H9 (cell line): ENCODE measurements at regions not wholly inside any gene's neighbourhood (a gene's known extent, or its start where the extent isn't known, plus 50 kb on each side); places are given as distances from the start of the nearest gene placed in this dataset.

Experiments used
- DNase-seq: peaks from one replicate; pipeline ENCODE4 v3.0.0-alpha.2; 2017
- H2AFZ ChIP-seq: one replicate; pipeline ENCODE4 v1.6.1; 2013; ENCODE audit warnings: mild to moderate bottlenecking, low read length, control low read depth, moderate library complexity
- H2AK5ac ChIP-seq: 2 replicates; pipeline ENCODE4 v1.6.1; 2013; ENCODE audit warnings: low read length, control low read depth, mixed read lengths; ENCODE audit not compliant: insufficient read length
- H2BK120ac ChIP-seq: one replicate; pipeline ENCODE4 v1.6.1; 2013; ENCODE audit warnings: low read depth, mild to moderate bottlenecking, low read length, control low read depth, inconsistent platforms; ENCODE audit not compliant: poor library complexity, severe bottlenecking
- H2BK12ac ChIP-seq: 2 replicates; pipeline ENCODE4 v1.6.1; 2013; ENCODE audit warnings: low read length, control low read depth, mixed read lengths, low read depth; ENCODE audit not compliant: insufficient read length
- H2BK15ac ChIP-seq: 2 replicates; pipeline ENCODE4 v1.6.1; 2013; ENCODE audit warnings: low read depth, low read length, control low read depth
- H2BK20ac ChIP-seq: one replicate; pipeline ENCODE4 v1.6.1; 2013; ENCODE audit warnings: low read depth, mild to moderate bottlenecking, low read length, control low read depth, inconsistent platforms; ENCODE audit not compliant: poor library complexity, severe bottlenecking
- H2BK5ac ChIP-seq: 2 replicates; pipeline ENCODE4 v1.6.1; 2013; ENCODE audit warnings: low read length, control low read depth, mixed read lengths; ENCODE audit not compliant: insufficient read length
- H3K14ac ChIP-seq: 2 replicates; pipeline ENCODE4 v1.6.1; 2013; ENCODE audit warnings: low read length, control low read depth; ENCODE audit not compliant: insufficient read depth
- H3K18ac ChIP-seq: 2 replicates; pipeline ENCODE4 v1.6.1; 2013; ENCODE audit warnings: low read depth, mild to moderate bottlenecking, mixed read lengths, low read length, control low read depth; ENCODE audit not compliant: insufficient read length
- H3K23ac ChIP-seq: 2 replicates; pipeline ENCODE4 v1.6.1; 2013; ENCODE audit warnings: low read length, control low read depth, mixed read lengths, low read depth; ENCODE audit not compliant: insufficient read length
- H3K23me2 ChIP-seq: 2 replicates; pipeline ENCODE4 v1.6.1; 2013; ENCODE audit warnings: low read depth, mild to moderate bottlenecking, mixed read lengths, low read length, control low read depth; ENCODE audit not compliant: insufficient read length, poor library complexity, severe bottlenecking
- H3K27ac ChIP-seq: 2 replicates; pipeline ENCODE4 v1.5.1; 2013; ENCODE audit warnings: low read length, control low read depth, mixed read lengths, low read depth; ENCODE audit not compliant: insufficient read length
- H3K27me3 ChIP-seq: 2 replicates; pipeline ENCODE4 v1.6.1; 2013; ENCODE audit warnings: low read length, control low read depth, inconsistent platforms; ENCODE audit not compliant: insufficient read depth
- H3K4ac ChIP-seq: 2 replicates; pipeline ENCODE4 v1.6.1; 2013; ENCODE audit warnings: low read depth, mild to moderate bottlenecking, control low read depth, inconsistent platforms, low read length, moderate library complexity
- H3K4me1 ChIP-seq: 2 replicates; pipeline ENCODE4 v1.6.1; 2013; ENCODE audit warnings: low read length, control low read depth, inconsistent platforms; ENCODE audit not compliant: insufficient read depth
- H3K4me2 ChIP-seq: 2 replicates; pipeline ENCODE4 v1.6.1; 2013; ENCODE audit warnings: low read length, control low read depth, mixed read lengths; ENCODE audit not compliant: insufficient read length, insufficient read depth
- H3K56ac ChIP-seq: 2 replicates; pipeline ENCODE4 v1.6.1; 2013; ENCODE audit warnings: low read depth, mild to moderate bottlenecking, mixed read lengths, low read length, control low read depth; ENCODE audit not compliant: insufficient read length
- H3K79me1 ChIP-seq: 2 replicates; pipeline ENCODE4 v1.6.1; 2013; ENCODE audit warnings: low read depth, mild to moderate bottlenecking, moderate library complexity, low read length, control low read depth, inconsistent platforms; ENCODE audit not compliant: insufficient read depth, poor library complexity, severe bottlenecking
- H3K79me2 ChIP-seq: 2 replicates; pipeline ENCODE4 v1.6.1; 2013; ENCODE audit warnings: low read length, control low read depth, inconsistent platforms; ENCODE audit not compliant: insufficient read depth
- H3K9ac ChIP-seq: 2 replicates; pipeline ENCODE4 v1.6.1; 2013; ENCODE audit warnings: low read length, control low read depth, mixed read lengths; ENCODE audit not compliant: insufficient read length; ENCODE audit errors: extremely low read depth
- H3K9me3 ChIP-seq: one replicate; pipeline ENCODE4 v1.6.1; 2013; ENCODE audit warnings: low read depth, low read length, inconsistent platforms; ENCODE audit not compliant: control insufficient read depth
- H3T11ph ChIP-seq: one replicate; pipeline ENCODE4 v1.6.1; 2013; ENCODE audit warnings: mild to moderate bottlenecking, low read length, control low read depth, inconsistent platforms
- H4K20me1 ChIP-seq: one replicate; pipeline ENCODE4 v1.6.1; 2013; ENCODE audit not compliant: control insufficient read depth, insufficient read length, insufficient read depth
- H4K5ac ChIP-seq: 2 replicates; pipeline ENCODE4 v1.6.1; 2013; ENCODE audit warnings: low read depth, mild to moderate bottlenecking, mixed read lengths, low read length, control low read depth; ENCODE audit not compliant: insufficient read length
- H4K8ac ChIP-seq: replicated peaks from 2 replicates; pipeline ENCODE4 v1.6.1; 2013; ENCODE audit warnings: low read length, control low read depth, mixed read lengths, low read depth; ENCODE audit not compliant: insufficient read length
- H4K91ac ChIP-seq: 2 replicates; pipeline ENCODE4 v1.6.1; 2013; ENCODE audit warnings: low read depth, mild to moderate bottlenecking, moderate library complexity, mixed read lengths, low read length, control low read depth; ENCODE audit not compliant: insufficient read length
- H3K27ac Mint-ChIP-seq, 3 experiments: 2 replicates in 2 of 3; 3 replicates in 1 of 3; pipeline ENCODE4 v1.8.0; 2020 to 2021; ENCODE audit warnings: mixed read lengths in 3 of 3, mild to moderate bottlenecking in 1 of 3, moderate library complexity in 1 of 3
- H3K27me3 Mint-ChIP-seq: 2 replicates; pipeline ENCODE4 v1.8.0; 2021; ENCODE audit warnings: low read depth, mild to moderate bottlenecking, moderate library complexity, mixed read lengths
- H3K36me3 Mint-ChIP-seq, 3 experiments: 2 replicates in 2 of 3; 3 replicates in 1 of 3; pipeline ENCODE4 v1.8.0; 2020 to 2021; ENCODE audit warnings: low read depth in 3 of 3, mixed read lengths in 3 of 3; ENCODE audit not compliant: insufficient read depth in 1 of 3
- H3K4me1 Mint-ChIP-seq, 2 experiments: 2 replicates each; pipeline ENCODE4 v1.8.0; 2020; ENCODE audit warnings: mixed read lengths in 2 of 2
- H3K4me3 Mint-ChIP-seq, 2 experiments: 2 replicates in 1 of 2; 3 replicates in 1 of 2; pipeline ENCODE4 v1.8.0; 2020 to 2021; ENCODE audit warnings: mild to moderate bottlenecking in 2 of 2, mixed read lengths in 2 of 2, moderate library complexity in 1 of 2
- H3K9me3 Mint-ChIP-seq, 2 experiments: 2 replicates in 1 of 2; 3 replicates in 1 of 2; pipeline ENCODE4 v1.8.0; 2020; ENCODE audit warnings: mild to moderate bottlenecking in 2 of 2, mixed read lengths in 2 of 2, moderate library complexity in 1 of 2
- CTCF ChIP-seq: fragments of 200-600 bp; sonication (generic); conservative IDR thresholded peaks from 3 replicates; pipeline ENCODE4 v1.8.0; 2021; ENCODE audit warnings: antibody characterized with exemption, mild to moderate bottlenecking
- WGBS: extraction: QIAGEN DNeasy Blood & Tissue Kit; methylation state at CpG from one replicate; pipeline ENCODE4 v1.1.7; 2013; ENCODE audit warnings: missing lambda C conversion rate, low lambda C conversion rate, mixed read lengths; ENCODE audit not compliant: insufficient read length; ENCODE audit errors: extremely low coverage; 5-methylcytosine and 5-hydroxymethylcytosine counted together

GRCh38 chr7:81503336-81503735, 266.5 kb downstream of the HGF start:
- no peak overlapping the region for H3K9ac ChIP-seq
- H3K9me3 ChIP-seq = no peaks in the 10 kb centered on the region
- no peaks in the 10 kb centered on the region for H3K23me2 ChIP-seq
- Mint-ChIP-seq H3K9me3 (no peaks in the 10 kb centered on the region), H3K27ac (no peak overlapping the region), H3K36me3 (no peaks in the 10 kb centered on the region), H3K4me3 (no peak overlapping the region), H3K27me3 (no peaks in the 10 kb centered on the region), H3K4me1 (peaks cover 11 to 17% of the 10 kb centered on the region in 2 experiments)
- no peak overlapping the region for H3K27ac ChIP-seq
- no peak overlapping the region for H4K91ac ChIP-seq
- H4K5ac ChIP-seq = no peak overlapping the region
- no peak overlapping the region for H2BK120ac ChIP-seq
- no peaks in the 10 kb centered on the region for H4K20me1 ChIP-seq
- no peak overlapping the region for H3K23ac ChIP-seq
- no peaks in the 10 kb centered on the region for H3K79me2 ChIP-seq
- no peaks in the 10 kb centered on the region for H3K79me1 ChIP-seq
- DNase-seq = no peak
- no peaks in the 10 kb centered on the region for H3K27me3 ChIP-seq
- H3K14ac ChIP-seq = no peak overlapping the region
- no peak overlapping the region for H4K8ac ChIP-seq
- H3K56ac ChIP-seq = no peak overlapping the region
- no peak overlapping the region for H3K18ac ChIP-seq
- H2BK12ac ChIP-seq = no peak overlapping the region
- H3K4ac ChIP-seq = no peak overlapping the region
- no peak overlapping the region for H2BK5ac ChIP-seq
- TF ChIP-seq CTCF = no peak
- H2BK15ac ChIP-seq = no peak overlapping the region
- H2AK5ac ChIP-seq = no peak overlapping the region
- H2AFZ ChIP-seq = no peak overlapping the region
- no CpG with 5 or more reads among the region's 4 CpGs for WGBS
- H3T11ph ChIP-seq = no peak overlapping the region
- H3K4me1 ChIP-seq = no peaks in the 10 kb centered on the region
- H3K4me2 ChIP-seq = no peak overlapping the region
- no peak overlapping the region for H2BK20ac ChIP-seq
